ENCODE measurements at regions not wholly inside any gene's neighbourhood (a gene's known extent, or its start where the extent isn't known, plus 50 kb on each side); places are given as distances from the start of the nearest gene placed in this dataset.

GRCh38 chr1:71252900-71253299 lies 172.1 kb upstream of the ZRANB2 start:
- H3K27me3 Mint-ChIP-seq = peaks cover 0 to 1% of the 10 kb centered on the region in 2 donors
- H3K36me3 Mint-ChIP-seq = no peaks in the 10 kb centered on the region
- no peaks in the 10 kb centered on the region for H3K4me1 Mint-ChIP-seq
- no peak overlapping the region for H3K4me3 Mint-ChIP-seq
- no peaks in the 10 kb centered on the region for H3K36me3 ChIP-seq (ENCODE audit: insufficient read depth, low read length)
- no peaks in the 10 kb centered on the region for H3K27me3 ChIP-seq (ENCODE audit: insufficient read depth, low read length, poor library complexity, severe bottlenecking)
- no peaks in the 10 kb centered on the region for H3K9me3 ChIP-seq (ENCODE audit: low read length)
- no peak overlapping the region for H3K4me3 ChIP-seq (ENCODE audit: low read length)
- CTCF ChIA-PET = no interaction called here
- peaks cover 3 to 7% (median 6%) of the 10 kb centered on the region in 5 donors for H3K9me3 Mint-ChIP-seq
- no peak overlapping the region for H3K27ac ChIP-seq (ENCODE audit: low read depth, low read length)
- H3K4me1 ChIP-seq (ENCODE audit: insufficient read depth, low read length) = no peaks in the 10 kb centered on the region
- DNase-seq = no peak
- POLR2A ChIA-PET = no interaction called here
- H3K27ac Mint-ChIP-seq = no peak overlapping the region

GRCh38 chr1:71245246-71245645 lies 164.4 kb upstream of the ZRANB2 start:
- H3K9me3 ChIP-seq (ENCODE audit: low read length) = no peaks in the 10 kb centered on the region
- H3K4me3 Mint-ChIP-seq = no peak overlapping the region
- POLR2A ChIA-PET = no interaction called here
- H3K4me3 ChIP-seq (ENCODE audit: low read length) = no peak overlapping the region
- H3K27me3 Mint-ChIP-seq = peaks cover 0 to 1% of the 10 kb centered on the region in 2 donors
- H3K4me1 Mint-ChIP-seq = no peaks in the 10 kb centered on the region
- H3K9me3 Mint-ChIP-seq = peaks cover 2 to 13% (median 5%) of the 10 kb centered on the region in 5 donors
- H3K36me3 Mint-ChIP-seq = no peaks in the 10 kb centered on the region
- CTCF ChIA-PET = no interaction called here
- no peak for DNase-seq
- H3K27me3 ChIP-seq (ENCODE audit: insufficient read depth, low read length, poor library complexity, severe bottlenecking) = no peaks in the 10 kb centered on the region
- H3K27ac ChIP-seq (ENCODE audit: low read depth, low read length) = no peak overlapping the region
- H3K36me3 ChIP-seq (ENCODE audit: insufficient read depth, low read length) = no peaks in the 10 kb centered on the region
- H3K4me1 ChIP-seq (ENCODE audit: insufficient read depth, low read length) = no peaks in the 10 kb centered on the region
- H3K27ac Mint-ChIP-seq = no peak overlapping the region

GRCh38 chr1:71242239-71242638 lies 161.4 kb upstream of the ZRANB2 start:
- Histone ChIP-seq H3K36me3 (ENCODE audit: insufficient read depth, low read length) (no peaks in the 10 kb centered on the region), H3K9me3 (ENCODE audit: low read length) (no peaks in the 10 kb centered on the region), H3K4me1 (ENCODE audit: insufficient read depth, low read length) (no peaks in the 10 kb centered on the region), H3K27me3 (ENCODE audit: insufficient read depth, low read length, poor library complexity, severe bottlenecking) (no peaks in the 10 kb centered on the region), H3K27ac (ENCODE audit: low read depth, low read length) (no peak overlapping the region), H3K4me3 (ENCODE audit: low read length) (no peak overlapping the region)
- Mint-ChIP-seq H3K4me3 (no peak overlapping the region), H3K36me3 (no peaks in the 10 kb centered on the region), H3K27me3 (no peaks in the 10 kb centered on the region), H3K27ac (no peak overlapping the region), H3K9me3 (peaks cover 0 to 13% (median 5%) of the 10 kb centered on the region in 5 donors), H3K4me1 (no peaks in the 10 kb centered on the region)
- ChIA-PET POLR2A (no interaction called here), CTCF (no interaction called here)
- no peak for DNase-seq

DNA sequence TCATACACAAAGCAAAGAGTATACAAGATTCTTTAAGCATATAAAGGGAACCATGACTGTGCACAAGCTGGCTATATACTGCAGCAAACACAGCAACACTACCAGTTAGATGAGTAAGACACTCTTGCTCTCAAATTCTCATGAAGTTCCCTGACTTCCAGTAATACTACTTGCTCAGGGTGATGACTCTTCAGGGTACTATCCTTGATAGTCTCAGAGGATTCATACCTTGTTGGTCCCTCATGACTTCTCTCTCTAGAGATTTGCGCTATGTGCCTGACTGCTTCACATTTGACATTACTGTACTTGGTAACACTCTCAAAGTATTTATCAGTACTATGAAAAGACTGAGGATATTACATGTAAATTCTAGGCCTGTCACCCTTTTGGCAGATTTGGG lies 159.8 kb upstream of the ZRANB2 start:
- Mint-ChIP-seq H3K4me1 (no peaks in the 10 kb centered on the region), H3K27me3 (no peaks in the 10 kb centered on the region), H3K4me3 (no peak overlapping the region), H3K27ac (no peak overlapping the region), H3K36me3 (no peaks in the 10 kb centered on the region), H3K9me3 (peaks cover 0 to 11% (median under 1%) of the 10 kb centered on the region in 5 donors)
- H3K4me3 ChIP-seq (ENCODE audit: low read length) = no peak overlapping the region
- H3K9me3 ChIP-seq (ENCODE audit: low read length) = no peaks in the 10 kb centered on the region
- H3K36me3 ChIP-seq (ENCODE audit: insufficient read depth, low read length) = no peaks in the 10 kb centered on the region
- no peaks in the 10 kb centered on the region for H3K4me1 ChIP-seq (ENCODE audit: insufficient read depth, low read length)
- H3K27me3 ChIP-seq (ENCODE audit: insufficient read depth, low read length, poor library complexity, severe bottlenecking) = no peaks in the 10 kb centered on the region
- no peak overlapping the region for H3K27ac ChIP-seq (ENCODE audit: low read depth, low read length)
- ChIA-PET POLR2A (no interaction called here), CTCF (no interaction called here)
- no peak for DNase-seq

DNA sequence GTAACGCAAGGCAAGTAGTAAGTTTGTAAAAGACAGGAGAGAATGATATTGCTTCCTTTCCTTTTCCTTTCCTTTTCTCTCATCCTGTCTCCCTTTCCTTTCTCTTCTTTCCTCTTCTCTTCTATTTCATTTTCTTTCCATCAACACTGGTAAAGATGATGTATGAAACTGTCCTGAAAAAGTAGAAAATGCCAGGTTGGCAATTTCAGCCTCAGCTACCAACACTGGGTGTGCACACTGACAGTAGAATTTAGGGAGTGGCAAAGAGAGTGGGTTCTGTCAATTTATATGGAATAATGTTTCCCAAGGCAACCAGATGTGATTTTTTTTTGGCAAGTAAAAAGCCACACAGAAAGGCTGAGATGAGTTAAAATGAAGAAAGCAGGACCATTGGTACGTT lies 155.7 kb upstream of the ZRANB2 start:
- Mint-ChIP-seq H3K36me3 (no peaks in the 10 kb centered on the region), H3K4me3 (no peak overlapping the region), H3K4me1 (no peaks in the 10 kb centered on the region), H3K27ac (no peak overlapping the region), H3K27me3 (no peaks in the 10 kb centered on the region), H3K9me3 (peaks cover 0 to 22% (median 9%) of the 10 kb centered on the region in 5 donors)
- DNase-seq = no peak
- H3K4me1 ChIP-seq (ENCODE audit: insufficient read depth, low read length) = no peaks in the 10 kb centered on the region
- ChIA-PET CTCF (no interaction called here), POLR2A (no interaction called here)
- no peak overlapping the region for H3K4me3 ChIP-seq (ENCODE audit: low read length)
- H3K36me3 ChIP-seq (ENCODE audit: insufficient read depth, low read length) = no peaks in the 10 kb centered on the region
- no peaks in the 10 kb centered on the region for H3K27me3 ChIP-seq (ENCODE audit: insufficient read depth, low read length, poor library complexity, severe bottlenecking)
- H3K27ac ChIP-seq (ENCODE audit: low read depth, low read length) = no peak overlapping the region
- no peaks in the 10 kb centered on the region for H3K9me3 ChIP-seq (ENCODE audit: low read length)

DNA sequence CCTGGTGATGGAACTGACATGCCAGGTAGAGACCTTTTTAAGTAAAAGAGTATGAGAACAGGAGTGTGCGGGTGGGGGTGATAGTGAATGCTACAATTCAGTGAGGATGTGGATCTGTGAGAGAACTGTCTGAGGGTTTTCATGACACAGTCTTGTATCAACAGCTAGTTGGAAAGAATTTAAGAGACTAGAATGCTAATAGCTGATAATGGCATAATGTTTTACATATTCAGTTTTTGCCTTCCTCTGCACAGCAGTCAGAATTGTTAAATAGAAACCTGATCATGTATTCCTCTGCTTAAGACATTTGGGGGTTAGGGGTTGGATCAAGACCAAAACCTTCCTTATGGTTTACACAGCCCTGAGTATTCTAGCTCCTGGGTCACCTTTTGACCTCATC lies 152.8 kb upstream of the ZRANB2 start:
- Histone ChIP-seq H3K4me1 (ENCODE audit: insufficient read depth, low read length) (no peaks in the 10 kb centered on the region), H3K9me3 (ENCODE audit: low read length) (no peaks in the 10 kb centered on the region), H3K36me3 (ENCODE audit: insufficient read depth, low read length) (no peaks in the 10 kb centered on the region), H3K4me3 (ENCODE audit: low read length) (no peak overlapping the region), H3K27ac (ENCODE audit: low read depth, low read length) (no peak overlapping the region), H3K27me3 (ENCODE audit: insufficient read depth, low read length, poor library complexity, severe bottlenecking) (no peaks in the 10 kb centered on the region)
- Mint-ChIP-seq H3K27ac (no peak overlapping the region), H3K9me3 (peaks cover 6 to 23% (median 11%) of the 10 kb centered on the region in 5 donors), H3K4me3 (no peak overlapping the region), H3K36me3 (no peaks in the 10 kb centered on the region), H3K4me1 (no peaks in the 10 kb centered on the region), H3K27me3 (no peaks in the 10 kb centered on the region)
- POLR2A ChIA-PET = no interaction called here
- DNase-seq = no peak
- CTCF ChIA-PET = no interaction called here

DNA sequence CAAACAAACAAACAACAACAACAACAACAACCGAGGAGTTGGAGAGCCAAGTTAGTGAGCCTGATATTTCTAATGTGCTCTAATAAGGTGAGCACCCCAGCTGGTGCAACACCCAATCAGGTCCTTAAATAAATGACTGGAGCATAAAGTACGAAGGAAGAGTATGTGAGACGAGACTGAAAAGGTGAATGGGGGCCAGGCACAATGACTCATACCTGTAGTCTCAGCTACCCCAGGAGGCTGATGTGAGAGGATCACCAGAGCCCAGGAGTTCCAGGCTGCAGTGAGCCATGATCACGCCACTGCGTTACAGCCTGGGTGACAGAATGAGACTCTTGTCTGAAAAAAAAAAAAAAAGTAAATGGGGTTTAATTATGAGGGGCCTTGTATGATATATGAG lies 152.0 kb upstream of the ZRANB2 start:
- H3K4me3 ChIP-seq (ENCODE audit: low read length) = no peak overlapping the region
- Mint-ChIP-seq H3K9me3 (peaks cover 6 to 26% (median 13%) of the 10 kb centered on the region in 5 donors), H3K27ac (no peak overlapping the region), H3K4me1 (no peaks in the 10 kb centered on the region), H3K36me3 (no peaks in the 10 kb centered on the region), H3K4me3 (no peak overlapping the region), H3K27me3 (no peaks in the 10 kb centered on the region)
- ChIA-PET CTCF (no interaction called here), POLR2A (no interaction called here)
- H3K27me3 ChIP-seq (ENCODE audit: insufficient read depth, low read length, poor library complexity, severe bottlenecking) = no peaks in the 10 kb centered on the region
- no peaks in the 10 kb centered on the region for H3K36me3 ChIP-seq (ENCODE audit: insufficient read depth, low read length)
- H3K27ac ChIP-seq (ENCODE audit: low read depth, low read length) = no peak overlapping the region
- no peak for DNase-seq
- no peaks in the 10 kb centered on the region for H3K4me1 ChIP-seq (ENCODE audit: insufficient read depth, low read length)
- no peaks in the 10 kb centered on the region for H3K9me3 ChIP-seq (ENCODE audit: low read length)

GRCh38 chr1:71232166-71232763 lies 151.4 kb upstream of the ZRANB2 start:
- Mint-ChIP-seq H3K4me3 (no peak overlapping the region), H3K27ac (no peak overlapping the region), H3K27me3 (no peaks in the 10 kb centered on the region), H3K36me3 (no peaks in the 10 kb centered on the region), H3K9me3 (peaks cover 6 to 27% (median 14%) of the 10 kb centered on the region in 5 donors), H3K4me1 (no peaks in the 10 kb centered on the region)
- Histone ChIP-seq H3K4me1 (ENCODE audit: insufficient read depth, low read length) (no peaks in the 10 kb centered on the region), H3K27ac (ENCODE audit: low read depth, low read length) (no peak overlapping the region), H3K4me3 (ENCODE audit: low read length) (no peak overlapping the region), H3K27me3 (ENCODE audit: insufficient read depth, low read length, poor library complexity, severe bottlenecking) (no peaks in the 10 kb centered on the region), H3K36me3 (ENCODE audit: insufficient read depth, low read length) (no peaks in the 10 kb centered on the region), H3K9me3 (ENCODE audit: low read length) (no peaks in the 10 kb centered on the region)
- DNase-seq = no peak
- ChIA-PET CTCF (no interaction called here), POLR2A (no interaction called here)

DNA sequence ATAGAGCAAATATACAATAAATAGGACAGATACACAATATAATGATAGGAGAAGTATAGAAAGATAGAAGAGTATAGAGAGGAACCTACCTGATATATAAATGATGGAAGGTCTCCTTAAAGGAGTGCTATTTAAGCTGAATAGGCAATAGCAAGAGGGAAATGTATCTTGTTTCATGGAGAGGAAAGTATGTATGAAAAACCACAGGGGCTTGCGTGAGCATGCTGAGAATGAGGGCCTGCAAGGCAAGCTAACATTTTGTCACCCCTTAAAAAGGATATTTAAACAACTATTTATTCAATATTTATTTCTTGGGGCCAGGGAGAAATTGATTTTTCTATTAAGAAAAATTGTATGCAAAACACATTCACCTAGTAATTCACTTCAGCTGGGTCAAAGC lies 150.9 kb upstream of the ZRANB2 start:
- H3K36me3 Mint-ChIP-seq = no peaks in the 10 kb centered on the region
- no peaks in the 10 kb centered on the region for H3K36me3 ChIP-seq (ENCODE audit: insufficient read depth, low read length)
- H3K27me3 ChIP-seq (ENCODE audit: insufficient read depth, low read length, poor library complexity, severe bottlenecking) = no peaks in the 10 kb centered on the region
- H3K27ac ChIP-seq (ENCODE audit: low read depth, low read length) = no peak overlapping the region
- peaks cover 11 to 30% (median 18%) of the 10 kb centered on the region in 5 donors for H3K9me3 Mint-ChIP-seq
- H3K4me3 ChIP-seq (ENCODE audit: low read length) = no peak overlapping the region
- H3K9me3 ChIP-seq (ENCODE audit: low read length) = no peaks in the 10 kb centered on the region
- no peaks in the 10 kb centered on the region for H3K27me3 Mint-ChIP-seq
- CTCF ChIA-PET = no interaction called here
- no peak for DNase-seq
- no peaks in the 10 kb centered on the region for H3K4me1 ChIP-seq (ENCODE audit: insufficient read depth, low read length)
- no peaks in the 10 kb centered on the region for H3K4me1 Mint-ChIP-seq
- H3K4me3 Mint-ChIP-seq = no peak overlapping the region
- H3K27ac Mint-ChIP-seq = no peak overlapping the region
- POLR2A ChIA-PET = no interaction called here

All from CD8-positive, alpha-beta memory T cell (primary cell).